Kidney epithelial cell (primary cell): ENCODE measurements at regions not wholly inside any gene's neighbourhood (a gene's known extent, or its start where the extent isn't known, plus 50 kb on each side); places are given as distances from the start of the nearest gene placed in this dataset.

ENCODE experiments used
- DNase-seq: peaks from one replicate; pipeline ENCODE4 v3.0.0-alpha.2; 2010; ENCODE audit warnings: low read depth
- H3K27me3 ChIP-seq: 2 replicates; pipeline ENCODE4 v1.6.0; 2011; ENCODE audit warnings: low read length; ENCODE audit not compliant: control insufficient read depth, insufficient read depth
- H3K36me3 ChIP-seq: 2 replicates; pipeline ENCODE4 v1.5.1; 2011; ENCODE audit warnings: low read length; ENCODE audit not compliant: control insufficient read depth, insufficient read depth
- H3K4me3 ChIP-seq: 2 replicates; pipeline ENCODE4 v1.5.1; 2011; ENCODE audit warnings: low read depth, mild to moderate bottlenecking, control low read depth, low read length
- CTCF ChIP-seq: IDR thresholded peaks from 2 replicates; pipeline ENCODE4 v1.5.1; 2011; ENCODE audit warnings: mild to moderate bottlenecking, moderate library complexity, low read length, control low read depth, inconsistent platforms; ENCODE audit not compliant: insufficient read depth, poor library complexity, severe bottlenecking

GRCh38 chr6:139514819-139515218 is 140.4 kb upstream of the CITED2 start:
- no peaks in the 10 kb centered on the region for H3K36me3 ChIP-seq
- no peak for DNase-seq
- no peaks in the 10 kb centered on the region for H3K27me3 ChIP-seq
- no peak for TF ChIP-seq CTCF
- H3K4me3 ChIP-seq = no peak overlapping the region

GRCh38 chr6:139510040-139510790 is 135.8 kb upstream of the CITED2 start:
- Histone ChIP-seq H3K36me3 (no peaks in the 10 kb centered on the region), H3K4me3 (no peak overlapping the region), H3K27me3 (no peaks in the 10 kb centered on the region)
- TF ChIP-seq CTCF = no peak
- no peak for DNase-seq

- no peak for DNase-seq
- TF ChIP-seq CTCF = no peak
- Histone ChIP-seq H3K36me3 (no peaks in the 10 kb centered on the region), H3K27me3 (no peaks in the 10 kb centered on the region), H3K4me3 (no peak overlapping the region)
Measured at GRCh38 chr6:139509167-139509566, 134.7 kb upstream of the CITED2 start.

GRCh38 chr6:139508576-139508975 is 134.1 kb upstream of the CITED2 start:
- Histone ChIP-seq H3K36me3 (no peaks in the 10 kb centered on the region), H3K27me3 (no peaks in the 10 kb centered on the region), H3K4me3 (no peak overlapping the region)
- no peak for DNase-seq
- TF ChIP-seq CTCF = no peak

- DNase-seq = no peak
- no peak for TF ChIP-seq CTCF
- no peaks in the 10 kb centered on the region for H3K27me3 ChIP-seq
- H3K36me3 ChIP-seq = no peaks in the 10 kb centered on the region
- H3K4me3 ChIP-seq = no peak overlapping the region
Measured at GRCh38 chr6:139508023-139508422, 133.6 kb upstream of the CITED2 start.

- no peak for TF ChIP-seq CTCF
- Histone ChIP-seq H3K36me3 (no peaks in the 10 kb centered on the region), H3K4me3 (no peak overlapping the region), H3K27me3 (no peaks in the 10 kb centered on the region)
- DNase-seq = no peak
Measured at GRCh38 chr6:139500977-139501376, 126.5 kb upstream of the CITED2 start.
